ENCODE measurements at regions not wholly inside any gene's neighbourhood (a gene's known extent, or its start where the extent isn't known, plus 50 kb on each side); places are given as distances from the start of the nearest gene placed in this dataset.

- no peaks in the 10 kb centered on the region for H3K27me3 Mint-ChIP-seq
- WGBS (ENCODE audit: insufficient coverage), result 40% methylated on average over 2 of the region's 2 CpGs
- Histone ChIP-seq H3K36me3 (replicated peaks in 1 of 2; ENCODE audit: control extremely low read depth in 1 of 2, control insufficient read depth in 1 of 2, extremely low read depth in 1 of 2, insufficient read depth in 2 of 2, low read length in 1 of 2) (no peaks in the 10 kb centered on the region), H3K4me3 (ENCODE audit: control extremely low read depth in 1 of 5, extremely low read depth in 1 of 5, insufficient read depth in 1 of 5, low read depth in 2 of 5, low read length in 4 of 5) (no peak overlapping the region), H3K79me2 (ENCODE audit: control insufficient read depth, insufficient read depth, low read length) (no peaks in the 10 kb centered on the region), H3K27ac (ENCODE audit: low read length in 2 of 2) (no peak overlapping the region), H3K4me1 (ENCODE audit: control insufficient read depth in 2 of 2, insufficient read depth in 2 of 2, low read length in 2 of 2) (no peaks in the 10 kb centered on the region), H2AFZ (ENCODE audit: insufficient read depth, low read depth, low read length, poor library complexity, severe bottlenecking) (no peak overlapping the region), H3K9ac (ENCODE audit: low read length) (no peak overlapping the region), H4K20me1 (ENCODE audit: control insufficient read depth, insufficient read depth, low read length, poor library complexity, severe bottlenecking) (no peaks in the 10 kb centered on the region), H3K9me3 (ENCODE audit: control extremely low read depth in 1 of 3, control insufficient read depth in 2 of 3, insufficient read depth in 1 of 3, low read length in 2 of 3) (no peaks in the 10 kb centered on the region), H3K27me3 (replicated peaks in 1 of 4; ENCODE audit: control extremely low read depth in 1 of 4, control insufficient read depth in 3 of 4, insufficient read depth in 4 of 4, low read length in 3 of 4) (no peaks in the 10 kb centered on the region), H3K4me2 (replicated peaks; ENCODE audit: low read depth, low read length, poor library complexity, severe bottlenecking) (no peak overlapping the region)
- no peak overlapping the region for H3K27ac Mint-ChIP-seq
- DNase-seq (no peak), ATAC-seq (ENCODE audit: low read depth) (no peak)
- H3K4me1 Mint-ChIP-seq, result no peaks in the 10 kb centered on the region
- no peak for TF ChIP-seq EZH2 (IDR thresholded peaks at IDR 0.05; ENCODE audit: borderline replicate concordance, insufficient read depth, low read depth, low read length, poor library complexity, severe bottlenecking)
- no peak for TF ChIP-seq CTCF (IDR thresholded peaks at IDR 0.05)
- peaks cover 2% of the 10 kb centered on the region for H3K9me3 Mint-ChIP-seq (ENCODE audit: insufficient read depth)
- ChIA-PET CTCF (no interaction called here), POLR2A (no interaction called here)
- no peak overlapping the region for H3K4me3 Mint-ChIP-seq
- intact Hi-C loops (cut with micrococcal nuclease), result no loop called here
Measured at GRCh38 chr4:127134490-127134889, 498.3 kb upstream of the INTU start.

GRCh38 chr4:127138586-127138985, 494.2 kb upstream of the INTU start:
- H3K4me1 Mint-ChIP-seq, result no peaks in the 10 kb centered on the region
- WGBS (ENCODE audit: insufficient coverage), result no CpG with 5 or more reads among the region's 4 CpGs
- no peak overlapping the region for H3K27ac Mint-ChIP-seq

More at GRCh38 chr4:127138586-127138985, 494.2 kb upstream of the INTU start:
- ChIA-PET POLR2A (no interaction called here), CTCF (no interaction called here)
- Histone ChIP-seq H3K27ac (ENCODE audit: low read length in 2 of 2) (no peak overlapping the region), H3K9me3 (ENCODE audit: control extremely low read depth in 1 of 3, control insufficient read depth in 2 of 3, insufficient read depth in 1 of 3, low read length in 2 of 3) (peaks cover 0 to 4% (median 0%) of the 10 kb centered on the region in 3 donors), H3K4me3 (ENCODE audit: control extremely low read depth in 1 of 5, extremely low read depth in 1 of 5, insufficient read depth in 1 of 5, low read depth in 2 of 5, low read length in 4 of 5) (no peak overlapping the region), H2AFZ (ENCODE audit: insufficient read depth, low read depth, low read length, poor library complexity, severe bottlenecking) (no peak overlapping the region), H3K36me3 (replicated peaks in 1 of 2; ENCODE audit: control extremely low read depth in 1 of 2, control insufficient read depth in 1 of 2, extremely low read depth in 1 of 2, insufficient read depth in 2 of 2, low read length in 1 of 2) (no peaks in the 10 kb centered on the region), H3K27me3 (replicated peaks in 1 of 4; ENCODE audit: control extremely low read depth in 1 of 4, control insufficient read depth in 3 of 4, insufficient read depth in 4 of 4, low read length in 3 of 4) (no peaks in the 10 kb centered on the region), H3K4me1 (ENCODE audit: control insufficient read depth in 2 of 2, insufficient read depth in 2 of 2, low read length in 2 of 2) (no peaks in the 10 kb centered on the region), H3K79me2 (ENCODE audit: control insufficient read depth, insufficient read depth, low read length) (no peaks in the 10 kb centered on the region), H3K4me2 (replicated peaks; ENCODE audit: low read depth, low read length, poor library complexity, severe bottlenecking) (no peak overlapping the region), H4K20me1 (ENCODE audit: control insufficient read depth, insufficient read depth, low read length, poor library complexity, severe bottlenecking) (no peaks in the 10 kb centered on the region), H3K9ac (ENCODE audit: low read length) (no peak overlapping the region)
- no peak overlapping the region for H3K4me3 Mint-ChIP-seq
- ATAC-seq (ENCODE audit: low read depth) (no peak), DNase-seq (no peak)
- no peak for TF ChIP-seq CTCF (IDR thresholded peaks at IDR 0.05)
- no peak for TF ChIP-seq EZH2 (IDR thresholded peaks at IDR 0.05; ENCODE audit: borderline replicate concordance, insufficient read depth, low read depth, low read length, poor library complexity, severe bottlenecking)
- peaks cover 2% of the 10 kb centered on the region for H3K9me3 Mint-ChIP-seq (ENCODE audit: insufficient read depth)
- no peaks in the 10 kb centered on the region for H3K27me3 Mint-ChIP-seq
- intact Hi-C loops (cut with micrococcal nuclease), result no loop called here

Measured in B cell (primary cell).